ENCODE measurements at regions not wholly inside any gene's neighbourhood (a gene's known extent, or its start where the extent isn't known, plus 50 kb on each side); places are given as distances from the start of the nearest gene placed in this dataset.

GRCh38 chr9:71487061-71487460 lies 281.3 kb downstream of the CEMIP2 start:
- H3K9me3 Mint-ChIP-seq = no peaks in the 10 kb centered on the region
- no peaks in the 10 kb centered on the region for H3K36me3 Mint-ChIP-seq
- H3K27me3 Mint-ChIP-seq = peaks cover 20% of the 10 kb centered on the region
- H3K4me3 Mint-ChIP-seq = no peak overlapping the region
- no peaks in the 10 kb centered on the region for H3K4me1 Mint-ChIP-seq (ENCODE audit: unreplicated experiment)
- no peak for DNase-seq (ENCODE audit: extremely low spot score, unreplicated experiment)
- TF ChIP-seq CTCF (conservative IDR thresholded peaks at IDR 0.05) = no peak
- H3K27ac Mint-ChIP-seq = no peak overlapping the region

- Mint-ChIP-seq H3K4me3 (no peak overlapping the region), H3K4me1 (ENCODE audit: unreplicated experiment) (no peaks in the 10 kb centered on the region), H3K27me3 (peaks cover 20% of the 10 kb centered on the region), H3K9me3 (no peaks in the 10 kb centered on the region), H3K27ac (no peak overlapping the region), H3K36me3 (no peaks in the 10 kb centered on the region)
- no peak for TF ChIP-seq CTCF (conservative IDR thresholded peaks at IDR 0.05)
- DNase-seq (ENCODE audit: extremely low spot score, unreplicated experiment) = no peak
Observed at GRCh38 chr9:71485326-71485725, 283.0 kb downstream of the CEMIP2 start.

GRCh38 chr9:71483436-71483835 lies 284.9 kb downstream of the CEMIP2 start:
- peaks cover 15% of the 10 kb centered on the region for H3K27me3 Mint-ChIP-seq
- no peak overlapping the region for H3K27ac Mint-ChIP-seq
- H3K9me3 Mint-ChIP-seq = no peaks in the 10 kb centered on the region
- no peak for DNase-seq (ENCODE audit: extremely low spot score, unreplicated experiment)
- H3K4me1 Mint-ChIP-seq (ENCODE audit: unreplicated experiment) = no peaks in the 10 kb centered on the region
- no peak overlapping the region for H3K4me3 Mint-ChIP-seq
- H3K36me3 Mint-ChIP-seq = no peaks in the 10 kb centered on the region
- no peak for TF ChIP-seq CTCF (conservative IDR thresholded peaks at IDR 0.05)

GRCh38 chr9:71479621-71480020 lies 288.7 kb downstream of the CEMIP2 start:
- no peaks in the 10 kb centered on the region for H3K27me3 Mint-ChIP-seq
- no peak for TF ChIP-seq CTCF (conservative IDR thresholded peaks at IDR 0.05)
- H3K27ac Mint-ChIP-seq = no peak overlapping the region
- no peaks in the 10 kb centered on the region for H3K36me3 Mint-ChIP-seq
- no peak for DNase-seq (ENCODE audit: extremely low spot score, unreplicated experiment)
- H3K4me3 Mint-ChIP-seq = no peak overlapping the region
- no peaks in the 10 kb centered on the region for H3K9me3 Mint-ChIP-seq
- no peaks in the 10 kb centered on the region for H3K4me1 Mint-ChIP-seq (ENCODE audit: unreplicated experiment)

GRCh38 chr9:71472400-71472799 lies 295.9 kb downstream of the CEMIP2 start:
- H3K4me1 Mint-ChIP-seq (ENCODE audit: unreplicated experiment) = no peaks in the 10 kb centered on the region
- no peak overlapping the region for H3K27ac Mint-ChIP-seq

More at GRCh38 chr9:71472400-71472799, 295.9 kb downstream of the CEMIP2 start:
- no peak for DNase-seq (ENCODE audit: extremely low spot score, unreplicated experiment)
- no peaks in the 10 kb centered on the region for H3K9me3 Mint-ChIP-seq
- H3K4me3 Mint-ChIP-seq = no peak overlapping the region
- no peak for TF ChIP-seq CTCF (conservative IDR thresholded peaks at IDR 0.05)
- no peaks in the 10 kb centered on the region for H3K27me3 Mint-ChIP-seq
- H3K36me3 Mint-ChIP-seq = no peaks in the 10 kb centered on the region

Data from type B pancreatic cell (in vitro differentiated cells).